Thyroid gland (tissue), 4 donors: ENCODE measurements at regions not wholly inside any gene's neighbourhood (a gene's known extent, or its start where the extent isn't known, plus 50 kb on each side); places are given as distances from the start of the nearest gene placed in this dataset.

Source experiments
- POLR2A ChIP-seq, 2 donors: fragments of 450-650 bp; IDR thresholded peaks; one replicate each; pipeline ENCODE4 v1.6.1; 2017; ENCODE audit warnings: antibody characterized with exemption in 2 of 2, mild to moderate bottlenecking in 2 of 2, moderate library complexity in 1 of 2
- TF ChIP-seq, protein P1 (sequence below), 6 experiments: fragments of 200-600 bp in 3 of 6; fragments of 450-650 bp in 3 of 6; sonication (generic) in 3 of 6; IDR thresholded peaks; one replicate each; pipeline ENCODE4 v1.5.1; 2016 to 2019; ENCODE audit warnings: antibody characterized with exemption in 6 of 6, mild to moderate bottlenecking in 2 of 6, inconsistent platforms in 1 of 6, moderate library complexity in 1 of 6

DNA sequence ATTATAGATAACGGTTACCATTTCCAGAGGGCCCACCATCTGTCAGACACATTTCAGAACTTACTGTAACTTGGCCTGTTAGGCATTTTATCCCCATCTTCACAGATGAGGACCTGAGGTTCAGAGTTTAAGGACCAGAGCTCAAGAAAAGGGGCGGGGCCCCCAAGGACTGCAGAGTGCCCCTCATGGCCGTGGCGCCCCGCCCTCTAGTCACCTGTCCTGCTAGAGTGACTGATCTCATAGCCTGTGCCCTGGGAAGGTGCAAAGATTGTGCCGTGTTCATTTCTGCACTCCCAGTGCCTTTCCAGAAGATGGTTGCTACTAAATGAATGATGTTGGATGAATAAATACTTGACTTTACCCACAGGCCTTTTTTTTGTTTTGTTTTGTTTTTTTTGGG lies 107.0 kb downstream of the XRCC2 start:
- TF ChIP-seq POLR2A (IDR thresholded peaks at IDR 0.05): no peak
- TF ChIP-seq, protein P1, sequence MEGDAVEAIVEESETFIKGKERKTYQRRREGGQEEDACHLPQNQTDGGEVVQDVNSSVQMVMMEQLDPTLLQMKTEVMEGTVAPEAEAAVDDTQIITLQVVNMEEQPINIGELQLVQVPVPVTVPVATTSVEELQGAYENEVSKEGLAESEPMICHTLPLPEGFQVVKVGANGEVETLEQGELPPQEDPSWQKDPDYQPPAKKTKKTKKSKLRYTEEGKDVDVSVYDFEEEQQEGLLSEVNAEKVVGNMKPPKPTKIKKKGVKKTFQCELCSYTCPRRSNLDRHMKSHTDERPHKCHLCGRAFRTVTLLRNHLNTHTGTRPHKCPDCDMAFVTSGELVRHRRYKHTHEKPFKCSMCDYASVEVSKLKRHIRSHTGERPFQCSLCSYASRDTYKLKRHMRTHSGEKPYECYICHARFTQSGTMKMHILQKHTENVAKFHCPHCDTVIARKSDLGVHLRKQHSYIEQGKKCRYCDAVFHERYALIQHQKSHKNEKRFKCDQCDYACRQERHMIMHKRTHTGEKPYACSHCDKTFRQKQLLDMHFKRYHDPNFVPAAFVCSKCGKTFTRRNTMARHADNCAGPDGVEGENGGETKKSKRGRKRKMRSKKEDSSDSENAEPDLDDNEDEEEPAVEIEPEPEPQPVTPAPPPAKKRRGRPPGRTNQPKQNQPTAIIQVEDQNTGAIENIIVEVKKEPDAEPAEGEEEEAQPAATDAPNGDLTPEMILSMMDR (IDR thresholded peaks at IDR 0.05): no peak
